H54 (cell line): ENCODE measurements at regions not wholly inside any gene's neighbourhood (a gene's known extent, or its start where the extent isn't known, plus 50 kb on each side); places are given as distances from the start of the nearest gene placed in this dataset.

Experiments
- DNase-seq: peaks from one replicate; pipeline ENCODE4 v3.0.0; 2011; ENCODE audit warnings: low spot score, mixed read lengths; ENCODE audit not compliant: insufficient read length
- FAIRE-seq: peaks from 3 replicates; lab custom pipeline; 2011; peaks lifted over from hg19 to GRCh38; lab: Jason Lieb, UNC
- POLR2A ChIP-seq: IDR thresholded peaks from 2 replicates; pipeline ENCODE4 v1.6.1; 2011; ENCODE audit warnings: low read depth, mild to moderate bottlenecking, low read length

DNA sequence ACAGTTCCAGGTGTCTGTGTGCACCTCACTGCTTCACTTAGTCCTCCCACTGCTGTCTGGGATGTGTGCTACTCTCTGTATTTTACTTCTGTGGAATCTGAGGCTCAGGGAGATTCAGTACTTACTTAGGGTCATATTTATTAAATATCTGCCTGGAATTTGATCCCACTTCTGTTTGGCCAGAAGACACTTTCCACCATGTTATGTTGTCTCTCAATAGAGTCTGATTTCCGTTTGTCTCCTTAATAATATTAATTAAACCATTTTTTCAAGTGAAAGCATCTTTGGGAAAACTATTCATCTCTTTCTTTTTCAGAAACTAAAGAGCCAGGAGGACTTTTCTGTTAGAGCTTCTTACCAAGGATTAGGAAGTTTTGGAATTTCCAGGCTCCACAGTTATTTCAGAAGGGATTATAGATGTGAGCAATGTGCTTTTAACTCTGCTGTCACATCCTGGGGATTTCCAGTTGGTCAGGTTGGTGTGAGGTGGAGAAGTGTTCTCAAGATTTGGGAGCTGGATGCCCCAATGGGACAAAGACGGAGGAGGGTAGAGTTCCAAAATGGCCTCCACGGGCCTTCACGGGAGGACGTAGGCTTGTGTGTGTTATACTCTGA is 156.8 kb upstream of the RALGAPA2 start:
- no peak for FAIRE-seq
- TF ChIP-seq POLR2A, result no peak
- no peak for DNase-seq

GRCh38 chr20:20864351-20865096 is 152.1 kb upstream of the RALGAPA2 start:
- FAIRE-seq, result no peak
- no peak for DNase-seq
- TF ChIP-seq POLR2A, result no peak

GRCh38 chr20:20860078-20860806 is 147.8 kb upstream of the RALGAPA2 start:
- FAIRE-seq (no peak), DNase-seq (peak; percentile 68)
- no peak for TF ChIP-seq POLR2A

GRCh38 chr20:20859510-20859909 is 147.1 kb upstream of the RALGAPA2 start:
- DNase-seq, result no peak
- no peak for TF ChIP-seq POLR2A
- FAIRE-seq, result no peak

DNA sequence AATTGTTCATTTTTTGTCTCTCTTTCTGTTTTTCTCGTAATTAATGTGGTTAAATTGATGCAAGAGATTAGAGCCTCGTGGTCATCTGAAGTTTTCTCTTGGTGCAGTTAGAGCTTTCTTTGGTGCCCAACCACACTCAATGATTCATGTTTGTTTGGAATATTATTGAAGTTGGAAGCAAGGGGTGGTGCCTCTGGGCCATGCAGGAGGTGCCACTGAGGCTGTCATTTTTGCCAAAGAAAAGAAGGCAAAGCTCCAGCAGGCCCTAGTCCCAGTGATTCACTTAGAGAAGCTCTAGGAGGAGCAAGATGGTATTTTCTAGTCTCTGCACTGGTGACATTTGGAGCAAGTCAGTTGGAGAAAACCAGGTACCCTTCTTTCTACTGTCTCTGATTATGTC is 144.5 kb upstream of the RALGAPA2 start:
- DNase-seq, result no peak
- no peak for TF ChIP-seq POLR2A
- no peak for FAIRE-seq

DNA sequence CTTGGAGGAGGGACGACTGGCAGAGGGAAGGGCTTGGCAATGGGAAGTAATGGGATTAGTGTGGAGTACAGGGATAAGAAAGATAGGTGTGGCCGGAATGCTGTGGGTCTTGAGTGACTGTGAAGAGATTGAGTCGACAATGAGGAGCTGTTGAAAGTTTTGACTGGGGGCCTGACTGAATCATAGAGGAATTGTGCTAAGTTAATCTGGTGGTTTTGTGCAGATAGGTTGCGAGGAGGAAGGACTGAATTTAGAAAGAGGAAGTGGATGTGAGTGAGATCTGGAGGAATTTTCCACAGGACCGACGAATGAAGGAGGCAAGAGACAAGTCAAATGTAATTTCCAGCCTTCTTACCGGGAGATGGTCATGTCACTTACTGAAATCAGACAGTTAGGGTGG is 143.9 kb upstream of the RALGAPA2 start:
- TF ChIP-seq POLR2A, result no peak
- DNase-seq (no peak), FAIRE-seq (no peak)

- TF ChIP-seq POLR2A, result no peak
- FAIRE-seq (no peak), DNase-seq (no peak)
These were observed 138.9 kb upstream of the RALGAPA2 start for GRCh38 chr20:20851385-20851784.

DNA sequence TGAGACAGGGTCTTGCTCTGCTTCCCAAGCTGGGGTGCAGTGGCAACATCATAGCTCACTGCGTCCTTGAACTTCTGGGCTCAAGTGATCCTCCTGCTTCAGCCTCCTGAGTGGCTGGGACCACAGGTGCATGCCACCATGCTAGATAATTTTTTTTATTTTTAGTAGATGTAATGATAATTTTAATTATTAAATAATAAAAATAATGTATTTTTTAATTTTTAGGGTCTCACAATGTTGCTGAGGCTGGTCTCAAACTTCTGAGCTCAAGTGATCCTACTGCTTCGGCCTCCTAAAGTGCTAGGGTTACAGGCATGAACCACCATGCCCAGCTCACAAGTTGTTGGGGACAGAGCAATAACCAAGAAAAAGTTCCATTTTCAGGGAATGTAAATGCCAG is 138.0 kb upstream of the RALGAPA2 start:
- no peak for TF ChIP-seq POLR2A
- FAIRE-seq (no peak), DNase-seq (no peak)

DNA sequence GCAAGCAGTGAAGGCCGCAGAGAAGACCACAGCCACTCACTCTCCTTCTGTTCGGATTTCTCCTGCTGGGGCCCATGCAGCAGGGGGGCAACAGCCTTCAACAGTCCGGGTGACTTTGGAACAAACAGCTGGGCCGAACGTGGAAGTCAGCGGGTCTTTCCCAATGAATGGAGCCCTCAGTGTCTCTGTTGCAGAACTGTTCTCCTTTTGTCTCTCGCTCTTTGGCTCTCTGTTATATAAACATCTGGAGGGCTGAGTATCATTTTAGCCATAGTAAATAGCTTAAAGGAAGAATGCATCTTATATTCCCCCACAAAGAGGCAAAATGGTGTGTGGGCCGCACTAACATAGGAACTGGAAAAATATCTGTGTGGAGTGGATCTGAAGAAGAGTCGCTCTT is 136.7 kb upstream of the RALGAPA2 start:
- DNase-seq (no peak), FAIRE-seq (no peak)
- no peak for TF ChIP-seq POLR2A

DNA sequence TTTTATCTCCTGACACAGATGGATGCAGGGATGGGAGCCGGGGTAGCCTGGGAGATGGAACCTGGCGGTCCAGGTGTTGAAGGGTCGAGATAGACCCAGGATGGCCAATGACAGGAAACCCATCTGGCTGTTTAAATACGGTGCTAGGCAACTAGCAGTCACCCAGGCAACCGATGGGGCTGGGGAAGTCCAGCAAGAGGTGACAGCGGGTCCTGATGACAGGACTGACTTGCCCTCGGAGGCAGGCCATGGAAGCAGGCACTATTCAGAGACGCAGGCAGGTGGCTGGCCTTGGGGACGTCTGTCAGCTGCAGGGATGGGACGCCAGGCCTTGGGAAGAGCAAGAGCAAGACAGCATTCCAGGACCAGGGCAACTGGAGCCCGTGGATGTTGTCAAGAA is 135.4 kb upstream of the RALGAPA2 start:
- no peak for TF ChIP-seq POLR2A
- FAIRE-seq, result no peak
- DNase-seq, result no peak

GRCh38 chr20:20843982-20844381 is 131.5 kb upstream of the RALGAPA2 start:
- TF ChIP-seq POLR2A, result no peak
- no peak for DNase-seq
- FAIRE-seq, result no peak

- TF ChIP-seq POLR2A, result no peak
- DNase-seq (no peak), FAIRE-seq (no peak)
These were observed 127.3 kb upstream of the RALGAPA2 start for GRCh38 chr20:20839771-20840170.

- TF ChIP-seq POLR2A, result no peak
- FAIRE-seq, result no peak
- DNase-seq, result no peak
These were observed 125.2 kb upstream of the RALGAPA2 start for GRCh38 chr20:20837574-20838021.

- DNase-seq (no peak), FAIRE-seq (no peak)
- no peak for TF ChIP-seq POLR2A
These were observed 124.4 kb upstream of the RALGAPA2 start for GRCh38 chr20:20836836-20837235.
